DMS53 (cell line): ENCODE measurements at regions not wholly inside any gene's neighbourhood (a gene's known extent, or its start where the extent isn't known, plus 50 kb on each side); places are given as distances from the start of the nearest gene placed in this dataset.

Source experiments
- DNase-seq: peaks from one replicate; lab custom pipeline; 2025; lab: John Stamatoyannopoulos, UW

DNA sequence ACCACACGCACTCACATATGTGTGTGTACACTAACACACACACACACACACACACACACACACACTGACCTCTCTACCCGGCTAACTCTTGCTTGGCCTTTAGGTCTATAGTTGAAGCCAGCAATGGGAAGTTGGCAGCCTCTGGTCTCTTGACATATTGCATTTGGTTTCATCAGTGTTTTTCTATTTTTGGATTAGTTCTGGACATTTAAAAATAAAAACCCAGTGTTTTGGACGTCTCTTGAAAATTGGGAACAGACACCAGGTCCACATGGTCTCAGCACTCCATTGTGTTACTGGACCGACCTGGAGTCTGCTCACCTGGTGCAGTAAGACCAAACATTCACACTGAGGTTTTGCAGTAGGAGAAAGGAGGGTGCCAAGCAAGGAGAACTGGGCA lies 50.4 kb upstream of the AFF3 start:
- no peak for DNase-seq

DNA sequence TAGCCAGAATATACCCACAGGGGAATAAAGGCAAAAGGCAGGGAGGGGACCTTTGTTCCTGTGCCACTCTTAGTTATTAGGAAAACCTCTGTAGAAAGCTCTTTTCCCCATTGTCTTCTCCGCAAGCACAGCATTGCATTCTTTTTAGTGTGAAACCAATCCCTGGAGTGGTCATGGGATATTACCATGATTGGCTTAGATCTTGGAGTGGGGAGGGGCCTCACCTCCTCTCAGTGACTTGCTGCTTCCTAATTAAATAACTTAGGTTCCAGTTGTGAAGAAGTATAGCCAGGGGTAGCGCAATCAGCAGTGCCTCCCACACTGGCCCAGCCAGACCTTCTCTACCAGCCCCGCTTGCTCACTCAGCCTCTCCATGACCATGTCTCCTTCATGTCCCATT lies 49.9 kb upstream of the AFF3 start:
- no peak for DNase-seq
